Endothelial cell of umbilical vein (primary cell): ENCODE measurements at regions not wholly inside any gene's neighbourhood (a gene's known extent, or its start where the extent isn't known, plus 50 kb on each side); places are given as distances from the start of the nearest gene placed in this dataset.

ENCODE experiments used
- BruUV-seq: library from RNA; stranded (reverse); fragments of 400-500 nt; replicated peaks from 2 replicates; lab custom pipeline; 2021; lab: Mats Ljungman, UMichigan
- CTCF ChIA-PET: fragments of 300-600, 350-600 bp; sonication (Branson Sonifier 250); formaldehyde crosslinking; loops from one replicate; lab custom pipeline; 2021; ENCODE audit warnings: antibody characterized with exemption, inconsistent platforms; lab: Charles Lee
- POLR2A ChIA-PET: fragments of 300-600, 350-600 bp; sonication (Branson Sonifier 250); formaldehyde crosslinking; loops from one replicate; lab custom pipeline; 2021; ENCODE audit warnings: antibody characterized with exemption, inconsistent platforms; lab: Charles Lee
- DNase-seq: peaks from one replicate; pipeline ENCODE4 v3.0.0-alpha.2; 2011; ENCODE audit warnings: low read depth, low spot score
- FAIRE-seq: peaks from 2 replicates; lab custom pipeline; 2011; peaks lifted over from hg19 to GRCh38; lab: Jason Lieb, UNC
- H2AFZ ChIP-seq: 2 replicates; pipeline ENCODE4 v1.6.0; 2012; ENCODE audit warnings: low read depth, low read length, control low read depth, inconsistent platforms
- H3K27ac ChIP-seq: 2 replicates; pipeline ENCODE4 v1.5.1; 2011; ENCODE audit warnings: low read depth, mild to moderate bottlenecking, control low read depth, low read length, moderate library complexity; ENCODE audit not compliant: insufficient read depth
- H3K27me3 ChIP-seq, 2 experiments: 2 replicates each; pipeline versions ENCODE4 v1.6.0 to v1.6.1; 2011; ENCODE audit warnings: low read length in 2 of 2, mixed read lengths in 1 of 2; ENCODE audit not compliant: control insufficient read depth in 2 of 2, insufficient read depth in 2 of 2
- H3K36me3 ChIP-seq, 2 experiments: 2 replicates in 1 of 2; 3 replicates in 1 of 2; pipeline ENCODE4 v1.5.1; 2011; ENCODE audit warnings: low read length in 2 of 2, mild to moderate bottlenecking in 1 of 2, moderate library complexity in 1 of 2; ENCODE audit not compliant: control insufficient read depth in 2 of 2, insufficient read depth in 2 of 2; ENCODE audit errors: extremely low read depth in 1 of 2
- H3K4me1 ChIP-seq: 3 replicates; pipeline ENCODE4 v1.5.1; 2011; ENCODE audit warnings: mild to moderate bottlenecking, low read length; ENCODE audit not compliant: control insufficient read depth, insufficient read depth; ENCODE audit errors: extremely low read depth
- H3K4me2 ChIP-seq: 2 replicates; pipeline ENCODE4 v1.6.1; 2011; ENCODE audit warnings: low read length, control low read depth, mixed read lengths; ENCODE audit not compliant: insufficient read depth
- H3K4me3 ChIP-seq, 3 experiments: fragments of 200-600 bp in 1 of 3; sonication (generic), shearing (Covaris generic) in 1 of 3; replicated peaks in 1 of 3; 2 replicates each; pipeline ENCODE4 v1.5.1; 2011 to 2016; ENCODE audit warnings: control low read depth in 3 of 3, low read length in 3 of 3, mild to moderate bottlenecking in 2 of 3, inconsistent platforms in 1 of 3, low read depth in 1 of 3, moderate library complexity in 1 of 3; ENCODE audit not compliant: insufficient read depth in 1 of 3
- H3K79me2 ChIP-seq: 2 replicates; pipeline ENCODE4 v1.6.0; 2012; ENCODE audit warnings: low read length, inconsistent platforms; ENCODE audit not compliant: control insufficient read depth, insufficient read depth
- H3K9ac ChIP-seq: replicated peaks from 2 replicates; pipeline ENCODE3; 2011; ENCODE audit warnings: low read length, control low read depth; ENCODE audit not compliant: insufficient read depth; ENCODE audit errors: extremely low read depth
- H3K9me1 ChIP-seq: replicated peaks from 3 replicates; pipeline ENCODE4 v1.6.0; 2011; ENCODE audit warnings: mild to moderate bottlenecking, low read length; ENCODE audit not compliant: control insufficient read depth, insufficient read depth; ENCODE audit errors: extremely low read depth
- H3K9me3 ChIP-seq: replicated peaks from 2 replicates; pipeline ENCODE4 v1.5.1; 2012; ENCODE audit warnings: low read length, inconsistent platforms; ENCODE audit not compliant: control insufficient read depth, insufficient read depth
- H4K20me1 ChIP-seq: replicated peaks from 2 replicates; pipeline ENCODE3; 2011; ENCODE audit warnings: mild to moderate bottlenecking, low read length; ENCODE audit not compliant: control insufficient read depth, insufficient read depth; ENCODE audit errors: extremely low read depth
- EZH2 ChIP-seq: IDR thresholded peaks from 2 replicates; pipeline ENCODE4 v1.6.1; 2012; ENCODE audit warnings: borderline replicate concordance, low read depth, mild to moderate bottlenecking, moderate library complexity, low read length, inconsistent platforms; ENCODE audit not compliant: severe bottlenecking
- FOS ChIP-seq: IDR thresholded peaks from 2 replicates; pipeline ENCODE4 v1.6.1; 2011; ENCODE audit warnings: mild to moderate bottlenecking, low read length, moderate library complexity, borderline replicate concordance; ENCODE audit not compliant: insufficient read depth
- GATA2 ChIP-seq: IDR thresholded peaks from 2 replicates; pipeline ENCODE4 v1.7.0; 2011; ENCODE audit warnings: low read depth, mild to moderate bottlenecking, moderate library complexity, mixed read lengths, low read length; ENCODE audit not compliant: insufficient read length, insufficient read depth
- JUN ChIP-seq: IDR thresholded peaks from 2 replicates; pipeline ENCODE4 v1.6.1; 2011; ENCODE audit warnings: borderline replicate concordance, low read depth; ENCODE audit not compliant: insufficient read length, insufficient read depth
- MYC ChIP-seq: IDR thresholded peaks from one replicate; pipeline ENCODE4 v1.6.1; 2011; ENCODE audit warnings: mild to moderate bottlenecking, low read depth, low read length
- POLR2A ChIP-seq: IDR thresholded peaks from 2 replicates; pipeline ENCODE4 v1.6.1; 2012; ENCODE audit warnings: low read depth, mild to moderate bottlenecking, control low read depth, low read length
- POLR2AphosphoS5 ChIP-seq: IDR thresholded peaks from 2 replicates; pipeline ENCODE4 v1.6.1; 2012; ENCODE audit warnings: low read depth, mild to moderate bottlenecking, control low read depth, low read length, moderate library complexity; ENCODE audit not compliant: insufficient read depth
- dilution Hi-C: fragments of 300-500 bp; cut with MboI; formaldehyde crosslinking; loops from one replicate; pipeline ENCODE4 v1.15.0; 2019; ENCODE audit warnings: low sequenced_read_pairs; ENCODE audit not compliant: extremely low pct_ligation_motif_present
- intact Hi-C: fragments of 100-400 bp; cut with micrococcal nuclease; formaldehyde crosslinking; loops from one replicate; pipeline ENCODE4 v1.10.0; 2022
- TF ChIP-seq, protein P1 (sequence below): IDR thresholded peaks from 2 replicates; pipeline ENCODE4 v1.6.1; 2011; ENCODE audit not compliant: insufficient read depth, insufficient read length
- TF ChIP-seq, protein P2 (sequence below), 2 donors: IDR thresholded peaks; 1 replicate in 1 of 2; 2 replicates in 1 of 2; pipeline ENCODE4 v1.5.1; 2011; ENCODE audit warnings: low read length in 2 of 2, mild to moderate bottlenecking in 2 of 2, moderate library complexity in 2 of 2, control low read depth in 1 of 2, inconsistent platforms in 1 of 2, low read depth in 1 of 2; ENCODE audit not compliant: insufficient read depth in 1 of 2; ENCODE audit errors: extremely low read depth in 1 of 2

- BruUV-seq, result no TSS peak
- FAIRE-seq (no peak), DNase-seq (no peak)
- ChIA-PET POLR2A (no interaction called here), CTCF (no interaction called here)
- Histone ChIP-seq H3K27ac (no peak overlapping the region), H3K4me3 (no peak overlapping the region), H3K9me1 (no peaks in the 10 kb centered on the region), H2AFZ (no peak overlapping the region), H3K4me2 (no peak overlapping the region), H3K4me1 (no peaks in the 10 kb centered on the region), H3K36me3 (no peaks in the 10 kb centered on the region), H3K9me3 (no peaks in the 10 kb centered on the region), H4K20me1 (no peaks in the 10 kb centered on the region), H3K27me3 (no peaks in the 10 kb centered on the region), H3K79me2 (no peaks in the 10 kb centered on the region), H3K9ac (no peak overlapping the region)
- intact Hi-C loops (loop anchor here (2.0 kb wide), 1 partner anchor 14 kb away; no protein-coding TSS in a partner anchor), dilution Hi-C loops (no loop called here)
- TF ChIP-seq, protein P1, sequence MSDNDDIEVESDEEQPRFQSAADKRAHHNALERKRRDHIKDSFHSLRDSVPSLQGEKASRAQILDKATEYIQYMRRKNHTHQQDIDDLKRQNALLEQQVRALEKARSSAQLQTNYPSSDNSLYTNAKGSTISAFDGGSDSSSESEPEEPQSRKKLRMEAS, result no peak
- no peak for TF ChIP-seq POLR2AphosphoS5
- TF ChIP-seq MYC, result no peak
- TF ChIP-seq EZH2, result no peak
- TF ChIP-seq, protein P2, sequence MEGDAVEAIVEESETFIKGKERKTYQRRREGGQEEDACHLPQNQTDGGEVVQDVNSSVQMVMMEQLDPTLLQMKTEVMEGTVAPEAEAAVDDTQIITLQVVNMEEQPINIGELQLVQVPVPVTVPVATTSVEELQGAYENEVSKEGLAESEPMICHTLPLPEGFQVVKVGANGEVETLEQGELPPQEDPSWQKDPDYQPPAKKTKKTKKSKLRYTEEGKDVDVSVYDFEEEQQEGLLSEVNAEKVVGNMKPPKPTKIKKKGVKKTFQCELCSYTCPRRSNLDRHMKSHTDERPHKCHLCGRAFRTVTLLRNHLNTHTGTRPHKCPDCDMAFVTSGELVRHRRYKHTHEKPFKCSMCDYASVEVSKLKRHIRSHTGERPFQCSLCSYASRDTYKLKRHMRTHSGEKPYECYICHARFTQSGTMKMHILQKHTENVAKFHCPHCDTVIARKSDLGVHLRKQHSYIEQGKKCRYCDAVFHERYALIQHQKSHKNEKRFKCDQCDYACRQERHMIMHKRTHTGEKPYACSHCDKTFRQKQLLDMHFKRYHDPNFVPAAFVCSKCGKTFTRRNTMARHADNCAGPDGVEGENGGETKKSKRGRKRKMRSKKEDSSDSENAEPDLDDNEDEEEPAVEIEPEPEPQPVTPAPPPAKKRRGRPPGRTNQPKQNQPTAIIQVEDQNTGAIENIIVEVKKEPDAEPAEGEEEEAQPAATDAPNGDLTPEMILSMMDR (IDR thresholded peaks at IDR 0.05; ENCODE audit: extremely low read depth in 1 of 2, insufficient read depth in 1 of 2, low read depth in 1 of 2, low read length in 2 of 2), result no peak
- TF ChIP-seq GATA2, result no peak
- no peak for TF ChIP-seq POLR2A
- TF ChIP-seq JUN, result no peak
- TF ChIP-seq FOS, result no peak
These were observed 109.2 kb downstream of the ANXA2R start for GRCh38 chr5:42930934-42931333.
